Central memory CD8-positive, alpha-beta T cell (primary cell): ENCODE measurements at regions not wholly inside any gene's neighbourhood (a gene's known extent, or its start where the extent isn't known, plus 50 kb on each side); places are given as distances from the start of the nearest gene placed in this dataset.

Experiments
- ATAC-seq: fragments of 150-1000 bp; cut with Tn5 transposase; replicated peaks from 2 replicates; pipeline ENCODE4 v1.10.0; 2022; ENCODE audit warnings: mild to moderate bottlenecking, moderate FRiP score, moderate number of reproducible peaks; ENCODE audit not compliant: poor library complexity, severe bottlenecking; ENCODE audit errors: extremely low read depth
- DNase-seq, 2 donors: peaks; one replicate each; pipeline ENCODE4 v3.0.0; 2021; ENCODE audit warnings: low spot score in 2 of 2
- H3K27ac Mint-ChIP-seq: one replicate; pipeline ENCODE4 v1.8.0; 2022; ENCODE audit warnings: low read depth, mild to moderate bottlenecking, moderate library complexity, mixed read lengths
- H3K27me3 Mint-ChIP-seq: one replicate; pipeline ENCODE4 v1.8.0; 2022; ENCODE audit warnings: mixed read lengths
- H3K36me3 Mint-ChIP-seq: one replicate; pipeline ENCODE4 v1.8.0; 2022; ENCODE audit warnings: mild to moderate bottlenecking, moderate library complexity, mixed read lengths; ENCODE audit not compliant: insufficient read depth
- H3K4me1 Mint-ChIP-seq: one replicate; pipeline ENCODE4 v1.8.0; 2022; ENCODE audit warnings: mixed read lengths
- H3K4me3 Mint-ChIP-seq: one replicate; pipeline ENCODE4 v1.8.0; 2022; ENCODE audit warnings: mild to moderate bottlenecking, moderate library complexity, mixed read lengths
- H3K9me3 Mint-ChIP-seq: one replicate; pipeline ENCODE4 v1.8.0; 2022; ENCODE audit warnings: mixed read lengths

GRCh38 chr3:30266524-30266923, 339.9 kb upstream of the TGFBR2 start:
- H3K27me3 Mint-ChIP-seq, result no peaks in the 10 kb centered on the region
- peaks cover 12% of the 10 kb centered on the region for H3K4me1 Mint-ChIP-seq
- peaks cover 3% of the 10 kb centered on the region for H3K36me3 Mint-ChIP-seq
- peaks cover 13% of the 10 kb centered on the region for H3K9me3 Mint-ChIP-seq
- ATAC-seq (no peak), DNase-seq (no peak)
- H3K4me3 Mint-ChIP-seq, result no peak overlapping the region
- no peak overlapping the region for H3K27ac Mint-ChIP-seq

GRCh38 chr3:30268288-30268687, 338.1 kb upstream of the TGFBR2 start:
- H3K36me3 Mint-ChIP-seq, result peaks cover 3% of the 10 kb centered on the region
- H3K27me3 Mint-ChIP-seq, result no peaks in the 10 kb centered on the region
- H3K27ac Mint-ChIP-seq, result no peak overlapping the region
- ATAC-seq (no peak), DNase-seq (no peak)
- peaks cover 13% of the 10 kb centered on the region for H3K9me3 Mint-ChIP-seq
- H3K4me3 Mint-ChIP-seq, result no peak overlapping the region
- H3K4me1 Mint-ChIP-seq, result peaks cover 5% of the 10 kb centered on the region

GRCh38 chr3:30269751-30270445, 336.5 kb upstream of the TGFBR2 start:
- H3K36me3 Mint-ChIP-seq, result peaks cover 3% of the 10 kb centered on the region
- no peaks in the 10 kb centered on the region for H3K4me1 Mint-ChIP-seq
- H3K27ac Mint-ChIP-seq, result no peak overlapping the region
- peaks cover 6% of the 10 kb centered on the region for H3K9me3 Mint-ChIP-seq
- no peaks in the 10 kb centered on the region for H3K27me3 Mint-ChIP-seq
- no peak for ATAC-seq
- no peak for DNase-seq
- no peak overlapping the region for H3K4me3 Mint-ChIP-seq

- Mint-ChIP-seq H3K4me3 (no peak overlapping the region), H3K9me3 (no peaks in the 10 kb centered on the region), H3K36me3 (no peaks in the 10 kb centered on the region), H3K27ac (no peak overlapping the region), H3K4me1 (no peaks in the 10 kb centered on the region), H3K27me3 (no peaks in the 10 kb centered on the region)
- ATAC-seq (no peak), DNase-seq (no peak)
Measured at GRCh38 chr3:30271781-30272180, 334.6 kb upstream of the TGFBR2 start.

GRCh38 chr3:30273304-30274072, 332.9 kb upstream of the TGFBR2 start:
- Mint-ChIP-seq H3K4me3 (no peak overlapping the region), H3K9me3 (no peaks in the 10 kb centered on the region), H3K27me3 (no peaks in the 10 kb centered on the region), H3K4me1 (no peaks in the 10 kb centered on the region), H3K36me3 (no peaks in the 10 kb centered on the region), H3K27ac (no peak overlapping the region)
- ATAC-seq (no peak), DNase-seq (no peak)

- DNase-seq, result no peak
- Mint-ChIP-seq H3K4me1 (no peaks in the 10 kb centered on the region), H3K4me3 (no peak overlapping the region)
Measured at GRCh38 chr3:30277494-30277893, 328.9 kb upstream of the TGFBR2 start.

GRCh38 chr3:30281526-30281925, 324.9 kb upstream of the TGFBR2 start:
- Mint-ChIP-seq H3K36me3 (no peaks in the 10 kb centered on the region), H3K4me3 (no peak overlapping the region), H3K27ac (no peak overlapping the region), H3K27me3 (no peaks in the 10 kb centered on the region), H3K4me1 (no peaks in the 10 kb centered on the region), H3K9me3 (no peaks in the 10 kb centered on the region)
- ATAC-seq (no peak), DNase-seq (no peak)

More at GRCh38 chr3:30277494-30277893, 328.9 kb upstream of the TGFBR2 start:
- Mint-ChIP-seq H3K36me3 (no peaks in the 10 kb centered on the region), H3K27me3 (no peaks in the 10 kb centered on the region), H3K27ac (no peak overlapping the region), H3K9me3 (no peaks in the 10 kb centered on the region)
- ATAC-seq, result no peak

GRCh38 chr3:30282154-30282696, 324.2 kb upstream of the TGFBR2 start:
- Mint-ChIP-seq H3K27ac (no peak overlapping the region), H3K4me3 (no peak overlapping the region), H3K4me1 (no peaks in the 10 kb centered on the region), H3K9me3 (no peaks in the 10 kb centered on the region), H3K36me3 (no peaks in the 10 kb centered on the region), H3K27me3 (no peaks in the 10 kb centered on the region)
- ATAC-seq (no peak), DNase-seq (no peak)

GRCh38 chr3:30285188-30286006, 321.0 kb upstream of the TGFBR2 start:
- no peak for ATAC-seq
- DNase-seq, result no peak
- no peaks in the 10 kb centered on the region for H3K9me3 Mint-ChIP-seq
- H3K4me3 Mint-ChIP-seq, result no peak overlapping the region
- H3K36me3 Mint-ChIP-seq, result no peaks in the 10 kb centered on the region
- H3K27ac Mint-ChIP-seq, result no peak overlapping the region
- no peaks in the 10 kb centered on the region for H3K27me3 Mint-ChIP-seq
- H3K4me1 Mint-ChIP-seq, result peaks cover 9% of the 10 kb centered on the region

- peaks cover 9% of the 10 kb centered on the region for H3K4me1 Mint-ChIP-seq
- H3K27ac Mint-ChIP-seq, result no peak overlapping the region
- no peak overlapping the region for H3K4me3 Mint-ChIP-seq
- ATAC-seq (no peak), DNase-seq (no peak)
- no peaks in the 10 kb centered on the region for H3K36me3 Mint-ChIP-seq
- H3K9me3 Mint-ChIP-seq, result no peaks in the 10 kb centered on the region
- H3K27me3 Mint-ChIP-seq, result no peaks in the 10 kb centered on the region
Measured at GRCh38 chr3:30286007-30286669, 320.3 kb upstream of the TGFBR2 start.

- Mint-ChIP-seq H3K27me3 (no peaks in the 10 kb centered on the region), H3K4me3 (no peak overlapping the region), H3K36me3 (no peaks in the 10 kb centered on the region), H3K4me1 (peaks cover 9% of the 10 kb centered on the region), H3K9me3 (no peaks in the 10 kb centered on the region), H3K27ac (no peak overlapping the region)
- DNase-seq (no peak), ATAC-seq (no peak)
Measured at GRCh38 chr3:30286811-30287210, 319.6 kb upstream of the TGFBR2 start.

- H3K9me3 Mint-ChIP-seq, result no peaks in the 10 kb centered on the region
- H3K36me3 Mint-ChIP-seq, result no peaks in the 10 kb centered on the region
- H3K4me3 Mint-ChIP-seq, result no peak overlapping the region
- ATAC-seq (no peak), DNase-seq (no peak)
- no peak overlapping the region for H3K27ac Mint-ChIP-seq
- H3K4me1 Mint-ChIP-seq, result peaks cover 9% of the 10 kb centered on the region
- no peaks in the 10 kb centered on the region for H3K27me3 Mint-ChIP-seq
Measured at GRCh38 chr3:30288830-30289229, 317.6 kb upstream of the TGFBR2 start.
